Stimulated activated CD4-positive, alpha-beta T cell treated with anti-CD3 and anti-CD28 coated beads, Interleukin-15, amount 100 ng/mL, for 1 hour (primary cell): ENCODE measurements at regions not wholly inside any gene's neighbourhood (a gene's known extent, or its start where the extent isn't known, plus 50 kb on each side); places are given as distances from the start of the nearest gene placed in this dataset.

ENCODE experiments used
- DNase-seq, 2 donors: peaks; one replicate each; pipeline ENCODE4 v3.0.0-alpha.2; 2020; ENCODE audit warnings: low read depth in 1 of 2, low spot score in 1 of 2

GRCh38 chr1:4561205-4561604 lies 93.2 kb upstream of the AJAP1 start:
- no peak for DNase-seq

DNA sequence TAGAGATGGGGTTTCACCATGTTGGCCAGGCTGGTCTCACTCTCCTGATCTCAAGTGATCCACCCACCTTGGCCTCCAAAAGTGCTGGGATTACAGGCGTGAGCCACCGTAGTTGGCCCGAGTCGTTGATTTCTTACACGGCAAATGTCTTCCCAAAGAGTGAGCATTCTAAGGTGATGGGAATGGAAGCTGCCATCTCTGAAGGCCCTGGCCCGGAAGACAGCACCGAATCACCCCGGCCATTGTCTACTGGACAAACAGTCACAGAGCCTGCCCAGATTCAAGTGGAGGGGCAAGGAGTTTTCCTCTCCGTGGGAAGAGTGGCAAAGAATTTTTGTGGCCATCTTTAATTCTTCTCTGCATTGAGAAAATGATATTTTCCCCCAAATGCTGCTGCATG lies 92.1 kb upstream of the AJAP1 start:
- DNase-seq: no peak

GRCh38 chr1:4563586-4563985 lies 90.8 kb upstream of the AJAP1 start:
- no peak for DNase-seq

GRCh38 chr1:4564051-4564450 lies 90.4 kb upstream of the AJAP1 start:
- no peak for DNase-seq

- DNase-seq: no peak
Observed at GRCh38 chr1:4565166-4565565, 89.2 kb upstream of the AJAP1 start.

GRCh38 chr1:4565801-4566449 lies 88.5 kb upstream of the AJAP1 start:
- DNase-seq: no peak

DNA sequence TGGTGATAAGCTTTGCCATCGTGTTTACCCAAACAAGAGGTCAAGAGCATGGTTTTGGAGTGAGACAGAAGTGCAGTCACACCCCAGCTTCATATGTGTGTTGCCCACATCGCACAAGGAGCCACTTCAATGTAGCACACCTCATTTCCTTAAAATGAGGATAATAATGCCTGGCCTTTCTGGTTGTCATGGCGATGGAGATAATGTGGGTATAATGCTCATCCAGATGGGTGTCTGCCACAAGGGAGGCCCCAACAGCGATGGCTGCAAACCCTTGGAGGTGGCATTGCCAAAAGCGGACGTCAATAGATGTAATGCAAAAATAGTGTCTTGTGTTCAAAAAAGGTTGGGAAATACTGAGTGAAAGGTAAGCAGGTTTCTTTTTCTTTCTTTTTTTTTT lies 83.1 kb upstream of the AJAP1 start:
- DNase-seq: no peak

DNA sequence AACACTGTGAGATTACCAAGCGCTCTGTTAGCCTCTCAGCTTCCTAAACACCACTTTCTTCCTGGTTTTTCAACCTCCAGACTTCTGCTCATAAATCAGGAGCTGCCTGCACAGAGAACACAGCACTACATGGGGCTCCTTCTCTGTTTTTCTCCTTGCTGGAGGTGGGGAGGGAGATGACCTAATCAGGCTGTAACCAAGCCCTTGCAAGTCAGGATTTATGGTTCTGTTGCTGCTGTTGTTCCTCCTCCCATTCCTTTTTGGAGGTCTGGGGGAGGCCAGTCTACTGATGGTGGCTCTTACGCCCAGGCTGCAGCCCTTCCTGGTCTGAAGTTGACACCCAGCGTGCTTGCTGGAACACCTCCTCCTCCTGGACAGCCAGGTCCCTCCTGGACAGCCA lies 80.9 kb upstream of the AJAP1 start:
- DNase-seq: no peak

- DNase-seq: no peak
Observed at GRCh38 chr1:4581807-4582206, 72.6 kb upstream of the AJAP1 start.

GRCh38 chr1:4584449-4584848 lies 70.0 kb upstream of the AJAP1 start:
- no peak for DNase-seq

DNA sequence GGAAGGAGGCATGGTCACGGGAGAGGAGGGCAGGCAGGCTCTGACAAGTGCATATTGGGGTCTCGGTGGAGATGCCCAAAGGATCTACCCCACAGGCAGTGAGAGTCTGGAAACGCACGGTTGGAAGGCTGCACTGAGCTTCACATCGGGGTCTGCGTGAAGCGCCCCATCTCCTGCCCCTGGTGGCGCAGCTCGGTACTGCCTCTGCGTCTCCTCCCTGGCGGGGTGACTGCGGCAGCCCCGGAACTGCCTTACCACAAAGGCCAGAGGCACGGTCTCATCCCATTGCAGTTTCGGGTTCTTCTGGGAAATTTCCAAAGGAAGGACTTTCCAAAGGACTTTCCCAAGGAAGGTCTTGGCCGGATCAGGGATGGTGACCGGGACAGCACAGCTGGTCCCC lies 69.2 kb upstream of the AJAP1 start:
- DNase-seq: peak in 1 of 2 donors; percentile 26

GRCh38 chr1:4585705-4586104 lies 68.7 kb upstream of the AJAP1 start:
- no peak for DNase-seq

- DNase-seq: no peak
Observed at GRCh38 chr1:4586611-4587160, 67.7 kb upstream of the AJAP1 start.

DNA sequence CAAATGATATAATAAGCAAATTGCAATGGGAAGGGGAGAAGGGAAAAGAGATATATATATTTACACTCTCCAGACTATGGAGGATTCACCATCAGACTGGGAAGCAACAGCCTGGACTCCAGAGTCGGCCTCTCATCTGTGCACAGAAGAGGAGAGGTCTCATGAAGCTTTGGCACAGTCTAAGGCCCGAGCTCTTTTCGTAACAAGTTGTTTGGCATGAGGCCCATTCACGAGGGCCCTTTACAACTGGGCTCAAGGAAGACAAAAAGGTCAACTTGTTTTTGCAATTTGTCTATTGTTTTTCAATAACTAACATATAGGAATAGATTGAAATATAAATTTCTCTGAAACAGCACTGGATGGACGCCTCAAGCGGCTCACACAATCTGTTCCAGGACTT lies 66.7 kb upstream of the AJAP1 start:
- no peak for DNase-seq

DNA sequence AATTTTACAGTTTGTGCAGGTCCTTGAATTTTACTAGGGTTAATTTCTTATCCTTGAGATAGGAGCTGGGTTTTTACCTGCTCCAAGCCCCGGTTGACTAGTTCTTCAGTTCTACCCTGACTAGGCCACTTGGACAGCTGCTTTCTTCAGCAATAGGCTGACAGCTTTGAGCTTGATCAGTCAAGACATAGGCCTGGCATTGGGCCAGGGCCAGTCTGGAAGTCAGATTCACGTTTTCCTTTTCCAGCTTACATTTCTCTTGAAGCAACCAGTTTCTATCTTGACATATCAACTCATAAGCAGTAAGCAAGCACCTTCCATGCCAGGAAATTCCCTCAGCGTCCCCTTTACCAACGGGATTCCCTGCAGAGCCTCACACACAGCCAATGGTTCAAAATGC lies 63.7 kb upstream of the AJAP1 start:
- no peak for DNase-seq

- DNase-seq: no peak
Observed at GRCh38 chr1:4591926-4592325, 62.5 kb upstream of the AJAP1 start.

- DNase-seq: no peak
Observed at GRCh38 chr1:4593106-4593505, 61.3 kb upstream of the AJAP1 start.

DNA sequence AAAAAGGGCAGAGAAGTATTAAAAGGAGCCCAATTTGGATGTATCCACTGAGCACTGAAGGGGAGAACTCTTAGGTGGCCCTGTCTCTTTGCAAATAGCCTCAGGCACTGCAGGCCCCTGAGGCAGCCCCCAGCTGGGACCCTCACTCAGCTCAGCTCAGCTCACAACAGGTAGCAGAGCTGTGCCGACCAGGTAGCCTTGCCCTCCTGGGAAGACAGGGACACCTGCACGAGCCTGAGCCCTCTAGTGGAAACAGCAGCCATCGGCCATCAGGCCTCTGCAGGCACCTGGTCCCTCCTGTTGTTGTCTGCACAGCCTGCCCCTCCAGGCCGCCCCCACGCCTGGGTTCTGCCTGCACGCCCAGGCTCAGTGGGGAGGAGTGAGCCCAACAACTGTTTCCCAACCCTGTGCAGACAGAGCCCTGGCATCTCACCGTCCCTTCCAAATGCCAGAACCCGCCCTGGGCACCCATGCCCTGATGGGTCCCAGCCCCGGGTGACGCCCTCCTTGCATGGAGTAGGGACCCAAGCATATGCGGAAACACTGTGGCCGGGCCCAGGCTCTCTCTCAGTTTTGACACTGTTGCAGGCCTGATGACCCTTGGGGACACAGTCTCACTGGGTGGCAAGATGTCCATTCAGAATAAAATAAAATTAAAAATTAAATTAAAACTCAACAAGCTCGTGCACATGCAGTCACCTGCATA lies 60.0 kb upstream of the AJAP1 start:
- no peak for DNase-seq

- no peak for DNase-seq
Observed at GRCh38 chr1:4595341-4596225, 58.8 kb upstream of the AJAP1 start.

DNA sequence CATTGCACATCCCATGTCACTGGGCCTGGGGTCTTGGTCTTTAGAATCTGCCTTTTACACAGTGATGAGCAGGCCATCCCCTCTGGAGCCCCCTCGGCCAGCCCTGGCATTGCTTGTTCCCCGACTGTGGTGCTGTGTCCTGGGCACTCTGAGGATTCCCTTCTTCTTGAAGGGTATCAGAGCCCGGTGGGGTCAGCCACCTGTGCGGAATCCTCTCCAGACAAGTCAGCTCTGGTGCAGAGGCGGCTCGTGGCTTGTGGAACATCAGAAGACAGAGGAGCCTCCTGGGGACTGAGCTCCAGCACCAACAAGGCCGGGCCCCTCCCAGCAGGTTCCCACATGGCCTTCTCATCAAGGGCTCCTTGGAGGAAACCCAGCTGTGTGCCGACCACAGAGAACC lies 57.9 kb upstream of the AJAP1 start:
- no peak for DNase-seq

DNA sequence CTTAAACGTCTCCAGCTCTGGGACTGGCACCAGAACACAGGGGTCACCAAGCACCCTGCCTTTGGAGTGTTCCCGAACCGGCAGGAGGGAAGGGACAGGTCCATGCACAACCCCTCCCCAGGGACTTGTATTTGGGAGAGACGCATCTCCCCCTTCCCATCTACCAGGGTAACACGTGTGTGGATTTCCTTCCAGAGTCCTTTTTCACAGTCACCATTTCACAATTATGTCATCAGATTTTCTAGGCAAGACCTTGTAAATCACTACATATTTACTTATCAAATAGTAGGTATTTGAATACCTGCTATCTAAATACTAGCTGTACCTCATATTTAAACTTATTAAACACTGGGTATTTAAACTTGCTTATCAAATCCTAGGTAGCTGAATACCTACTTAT lies 57.4 kb upstream of the AJAP1 start:
- no peak for DNase-seq

DNA sequence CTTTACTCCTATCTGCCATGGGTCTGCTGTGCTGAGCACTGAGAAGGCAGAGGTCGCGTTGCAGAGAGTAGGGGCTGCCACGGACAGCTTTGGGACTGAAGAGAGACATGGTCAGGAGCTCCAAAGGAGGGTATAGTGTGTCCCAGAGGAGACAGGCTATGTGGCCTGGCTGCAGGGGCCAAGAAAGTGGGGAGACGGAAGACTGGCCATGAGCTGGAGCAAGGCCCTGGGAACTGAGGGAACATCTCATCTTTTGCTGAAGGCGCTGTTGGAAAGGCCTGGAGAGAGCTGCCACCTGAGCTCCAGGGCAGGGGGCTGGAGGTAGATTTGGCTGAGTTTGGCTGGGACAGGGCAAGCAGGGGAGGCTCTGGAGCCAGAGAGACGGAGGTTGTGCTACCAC lies 55.8 kb upstream of the AJAP1 start:
- no peak for DNase-seq
